DND-41 (cell line): ENCODE measurements at regions not wholly inside any gene's neighbourhood (a gene's known extent, or its start where the extent isn't known, plus 50 kb on each side); places are given as distances from the start of the nearest gene placed in this dataset.

Experiments used
- EZH2 ChIP-seq: IDR thresholded peaks from 3 replicates; pipeline ENCODE4 v1.6.1; 2012; ENCODE audit warnings: borderline replicate concordance, low read depth, mild to moderate bottlenecking, moderate library complexity, low read length, inconsistent platforms; ENCODE audit not compliant: severe bottlenecking
- TF ChIP-seq, protein P1 (sequence below): IDR thresholded peaks from 2 replicates; pipeline ENCODE4 v1.5.1; 2012; ENCODE audit warnings: borderline replicate concordance, low read length, moderate library complexity, mild to moderate bottlenecking; ENCODE audit not compliant: poor library complexity, severe bottlenecking; ENCODE audit errors: extremely low read depth

DNA sequence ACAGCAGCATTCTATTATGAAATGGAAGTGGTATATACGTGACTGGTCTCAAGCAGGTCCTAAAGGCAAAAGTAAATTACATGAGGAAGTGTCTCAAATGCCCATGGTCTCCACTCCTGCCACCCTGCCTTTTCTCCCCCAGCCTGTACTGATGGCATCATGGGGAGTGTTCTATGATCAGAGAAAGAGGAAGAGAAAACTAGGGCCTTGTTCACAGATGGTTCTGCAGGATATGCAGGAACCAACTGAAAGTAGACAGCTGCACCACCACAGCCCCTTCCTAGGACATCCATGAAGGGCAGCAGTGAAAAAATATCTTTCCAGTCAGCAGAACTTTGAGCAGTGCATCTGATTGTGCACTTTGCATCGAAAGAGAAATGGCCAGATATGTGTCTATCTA lies 901.5 kb downstream of the ARAP2 start:
- TF ChIP-seq, protein P1, sequence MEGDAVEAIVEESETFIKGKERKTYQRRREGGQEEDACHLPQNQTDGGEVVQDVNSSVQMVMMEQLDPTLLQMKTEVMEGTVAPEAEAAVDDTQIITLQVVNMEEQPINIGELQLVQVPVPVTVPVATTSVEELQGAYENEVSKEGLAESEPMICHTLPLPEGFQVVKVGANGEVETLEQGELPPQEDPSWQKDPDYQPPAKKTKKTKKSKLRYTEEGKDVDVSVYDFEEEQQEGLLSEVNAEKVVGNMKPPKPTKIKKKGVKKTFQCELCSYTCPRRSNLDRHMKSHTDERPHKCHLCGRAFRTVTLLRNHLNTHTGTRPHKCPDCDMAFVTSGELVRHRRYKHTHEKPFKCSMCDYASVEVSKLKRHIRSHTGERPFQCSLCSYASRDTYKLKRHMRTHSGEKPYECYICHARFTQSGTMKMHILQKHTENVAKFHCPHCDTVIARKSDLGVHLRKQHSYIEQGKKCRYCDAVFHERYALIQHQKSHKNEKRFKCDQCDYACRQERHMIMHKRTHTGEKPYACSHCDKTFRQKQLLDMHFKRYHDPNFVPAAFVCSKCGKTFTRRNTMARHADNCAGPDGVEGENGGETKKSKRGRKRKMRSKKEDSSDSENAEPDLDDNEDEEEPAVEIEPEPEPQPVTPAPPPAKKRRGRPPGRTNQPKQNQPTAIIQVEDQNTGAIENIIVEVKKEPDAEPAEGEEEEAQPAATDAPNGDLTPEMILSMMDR, result no peak
- TF ChIP-seq EZH2, result no peak
